Bronchial epithelial cell (primary cell): ENCODE measurements at regions not wholly inside any gene's neighbourhood (a gene's known extent, or its start where the extent isn't known, plus 50 kb on each side); places are given as distances from the start of the nearest gene placed in this dataset.

Source experiments
- DNase-seq: peaks from one replicate; pipeline ENCODE4 v3.0.0-alpha.2; 2010; ENCODE audit warnings: low read depth
- FAIRE-seq: peaks from 2 replicates; lab custom pipeline; 2011; peaks lifted over from hg19 to GRCh38; lab: Jason Lieb, UNC
- H3K27me3 ChIP-seq: 2 replicates; pipeline ENCODE4 v1.5.1; 2011; ENCODE audit warnings: low read length; ENCODE audit not compliant: control insufficient read depth, insufficient read depth
- H3K36me3 ChIP-seq: 2 replicates; pipeline ENCODE4 v1.5.1; 2011; ENCODE audit warnings: low read length; ENCODE audit not compliant: control insufficient read depth, insufficient read depth
- H3K4me3 ChIP-seq: 2 replicates; pipeline ENCODE4 v1.5.1; 2011; ENCODE audit warnings: mild to moderate bottlenecking, low read depth, low read length, control low read depth
- TF ChIP-seq, protein P1 (sequence below): IDR thresholded peaks from 2 replicates; pipeline ENCODE4 v1.5.1; 2011; ENCODE audit warnings: mild to moderate bottlenecking, moderate library complexity, low read length, control low read depth, inconsistent platforms; ENCODE audit not compliant: insufficient read depth, severe bottlenecking

DNA sequence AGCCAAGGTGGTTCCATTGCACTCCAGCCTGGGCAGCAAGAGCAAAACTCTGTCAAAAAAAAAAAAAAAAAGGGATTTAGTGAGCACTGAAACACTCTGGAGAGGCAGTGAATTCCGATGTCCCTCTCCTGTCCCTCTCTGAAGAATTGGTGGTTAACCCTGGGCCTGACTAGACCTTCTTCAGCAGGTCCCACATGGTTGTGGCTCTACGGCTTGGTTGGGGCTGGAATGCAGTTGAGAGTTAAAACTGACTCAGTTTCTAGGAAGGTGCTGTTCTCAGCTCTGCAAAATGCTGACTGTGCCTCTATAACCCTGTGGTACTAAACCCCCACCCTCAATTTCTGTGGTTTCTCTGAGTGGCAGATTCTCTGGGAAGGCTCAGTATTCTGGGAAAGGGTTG is 173.3 kb downstream of the SEC16B start:
- TF ChIP-seq, protein P1, sequence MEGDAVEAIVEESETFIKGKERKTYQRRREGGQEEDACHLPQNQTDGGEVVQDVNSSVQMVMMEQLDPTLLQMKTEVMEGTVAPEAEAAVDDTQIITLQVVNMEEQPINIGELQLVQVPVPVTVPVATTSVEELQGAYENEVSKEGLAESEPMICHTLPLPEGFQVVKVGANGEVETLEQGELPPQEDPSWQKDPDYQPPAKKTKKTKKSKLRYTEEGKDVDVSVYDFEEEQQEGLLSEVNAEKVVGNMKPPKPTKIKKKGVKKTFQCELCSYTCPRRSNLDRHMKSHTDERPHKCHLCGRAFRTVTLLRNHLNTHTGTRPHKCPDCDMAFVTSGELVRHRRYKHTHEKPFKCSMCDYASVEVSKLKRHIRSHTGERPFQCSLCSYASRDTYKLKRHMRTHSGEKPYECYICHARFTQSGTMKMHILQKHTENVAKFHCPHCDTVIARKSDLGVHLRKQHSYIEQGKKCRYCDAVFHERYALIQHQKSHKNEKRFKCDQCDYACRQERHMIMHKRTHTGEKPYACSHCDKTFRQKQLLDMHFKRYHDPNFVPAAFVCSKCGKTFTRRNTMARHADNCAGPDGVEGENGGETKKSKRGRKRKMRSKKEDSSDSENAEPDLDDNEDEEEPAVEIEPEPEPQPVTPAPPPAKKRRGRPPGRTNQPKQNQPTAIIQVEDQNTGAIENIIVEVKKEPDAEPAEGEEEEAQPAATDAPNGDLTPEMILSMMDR, result no peak
- Histone ChIP-seq H3K36me3 (no peaks in the 10 kb centered on the region), H3K27me3 (no peaks in the 10 kb centered on the region), H3K4me3 (no peak overlapping the region)
- no peak for DNase-seq
- FAIRE-seq, result no peak

DNA sequence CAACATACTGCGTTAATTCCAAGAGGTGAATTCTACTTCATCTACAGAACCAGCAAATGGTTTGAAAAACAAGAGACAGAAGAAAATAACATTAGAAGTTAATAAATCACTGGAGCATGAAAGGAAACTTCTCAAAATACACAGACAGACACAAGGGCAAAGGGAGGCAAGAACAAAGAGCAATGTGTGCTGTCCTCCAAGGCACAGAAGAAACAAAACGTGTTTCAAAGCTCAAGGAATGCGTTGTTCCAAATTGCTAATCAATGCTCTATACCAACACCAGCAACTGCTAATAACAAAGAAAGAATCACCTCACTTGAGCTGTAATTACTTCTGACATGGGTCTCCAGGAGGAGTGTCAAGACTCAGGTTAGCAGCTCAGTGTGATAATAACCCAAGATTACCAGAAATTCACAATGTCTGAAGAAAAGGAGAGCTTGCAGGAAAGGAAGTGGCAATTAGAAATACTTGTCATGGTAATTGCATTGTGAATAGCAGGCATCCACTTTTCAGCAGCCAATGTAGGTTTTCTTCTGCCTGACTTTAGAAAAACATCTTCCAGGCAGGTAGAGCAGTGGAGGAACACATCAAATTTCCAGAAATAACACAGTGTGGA is 175.4 kb downstream of the SEC16B start:
- TF ChIP-seq, protein P1, result no peak
- H3K36me3 ChIP-seq, result no peaks in the 10 kb centered on the region
- H3K4me3 ChIP-seq, result no peak overlapping the region
- DNase-seq (no peak), FAIRE-seq (no peak)
- no peaks in the 10 kb centered on the region for H3K27me3 ChIP-seq

DNA sequence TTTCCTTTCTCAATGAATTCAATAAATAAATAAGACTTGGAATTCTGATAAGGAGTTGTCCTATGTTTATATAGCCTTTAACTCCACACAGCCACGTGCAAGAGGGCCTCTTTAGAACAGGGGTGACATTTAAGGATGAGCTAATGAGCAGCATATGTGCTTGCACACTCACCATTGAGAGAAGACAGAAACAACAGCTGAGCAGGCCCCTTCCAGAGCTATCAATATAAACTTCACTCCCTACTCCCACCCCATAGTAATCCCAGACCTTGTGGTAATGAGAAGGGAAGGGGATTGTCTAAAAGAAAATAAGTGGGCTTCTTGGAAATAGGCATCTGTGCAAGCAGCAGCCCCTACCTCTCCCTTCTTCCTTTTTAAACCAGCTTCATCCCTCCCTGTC is 176.0 kb downstream of the SEC16B start:
- DNase-seq (no peak), FAIRE-seq (no peak)
- H3K4me3 ChIP-seq, result no peak overlapping the region
- H3K27me3 ChIP-seq, result no peaks in the 10 kb centered on the region
- TF ChIP-seq, protein P1, result no peak
- H3K36me3 ChIP-seq, result no peaks in the 10 kb centered on the region

DNA sequence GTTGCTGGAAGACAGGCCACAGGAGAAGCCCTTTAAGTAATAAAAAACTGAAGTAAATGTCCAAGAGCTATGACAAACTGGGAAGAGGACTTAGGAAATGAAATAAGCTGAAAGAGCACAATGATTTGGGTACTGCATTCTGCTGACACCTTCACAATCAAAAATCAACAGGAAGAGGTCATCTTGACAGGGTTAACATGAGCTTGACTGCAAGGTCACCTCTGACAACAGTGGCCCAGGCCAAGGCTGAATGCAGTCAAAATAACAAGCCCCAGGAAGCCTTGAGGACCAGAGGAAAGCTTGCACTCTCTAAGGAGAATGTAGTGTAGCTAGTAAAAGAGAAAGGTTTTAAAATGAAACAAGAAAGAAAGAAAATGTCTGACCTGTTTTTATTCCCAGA is 179.3 kb downstream of the SEC16B start:
- TF ChIP-seq, protein P1, result no peak
- FAIRE-seq, result no peak
- H3K36me3 ChIP-seq, result no peaks in the 10 kb centered on the region
- no peaks in the 10 kb centered on the region for H3K27me3 ChIP-seq
- H3K4me3 ChIP-seq, result no peak overlapping the region
- DNase-seq, result no peak

DNA sequence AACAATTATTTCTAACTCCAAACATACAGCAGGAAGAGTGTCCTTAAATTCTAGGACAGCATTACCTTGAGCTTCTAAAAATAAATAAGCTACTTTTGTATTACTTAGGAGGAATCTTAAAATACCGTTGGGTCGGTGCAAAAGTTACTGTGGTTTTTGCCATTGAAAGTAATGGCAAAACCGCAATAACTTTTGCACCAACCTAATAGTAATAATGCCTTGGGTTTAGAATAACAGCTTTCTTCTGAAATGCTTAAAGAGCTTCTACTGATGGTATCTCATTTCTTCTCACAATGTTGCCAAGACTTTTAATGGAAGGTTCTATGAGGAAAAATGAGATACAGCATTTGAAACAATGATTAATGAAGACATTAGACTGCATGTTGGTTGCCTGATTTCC is 179.9 kb downstream of the SEC16B start:
- DNase-seq (no peak), FAIRE-seq (no peak)
- Histone ChIP-seq H3K4me3 (no peak overlapping the region), H3K27me3 (no peaks in the 10 kb centered on the region), H3K36me3 (no peaks in the 10 kb centered on the region)
- TF ChIP-seq, protein P1, result no peak

DNA sequence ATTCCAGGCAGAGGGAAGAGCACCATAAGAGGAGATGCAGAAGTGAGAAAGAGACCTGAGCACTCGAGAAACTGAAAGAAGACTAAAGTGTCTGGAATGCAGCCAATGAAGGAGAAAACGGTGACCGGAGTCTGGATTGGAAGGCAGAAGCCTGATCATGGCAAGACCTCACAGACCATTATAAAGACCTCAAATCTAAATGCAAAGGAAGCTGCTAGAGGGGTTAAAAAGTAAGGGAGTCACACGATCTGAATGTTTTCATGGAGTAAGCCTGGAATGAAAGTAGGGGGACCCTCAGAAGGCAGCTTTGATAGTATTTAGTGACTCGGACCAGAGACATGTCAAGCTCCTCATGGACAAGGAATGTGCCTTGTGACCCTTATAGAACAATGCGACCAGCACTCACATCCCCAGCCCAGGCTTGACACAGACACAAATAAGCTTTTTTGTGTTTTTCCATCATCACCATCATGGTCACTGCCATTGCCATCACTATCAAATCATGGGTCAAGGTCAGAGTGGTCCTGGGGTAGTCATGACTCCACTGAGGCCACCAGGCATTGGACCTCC is 183.6 kb downstream of the SEC16B start:
- Histone ChIP-seq H3K4me3 (no peak overlapping the region), H3K27me3 (no peaks in the 10 kb centered on the region), H3K36me3 (no peaks in the 10 kb centered on the region)
- DNase-seq (no peak), FAIRE-seq (no peak)
- TF ChIP-seq, protein P1, result no peak
